ENCODE measurements at regions not wholly inside any gene's neighbourhood (a gene's known extent, or its start where the extent isn't known, plus 50 kb on each side); places are given as distances from the start of the nearest gene placed in this dataset.

DNA sequence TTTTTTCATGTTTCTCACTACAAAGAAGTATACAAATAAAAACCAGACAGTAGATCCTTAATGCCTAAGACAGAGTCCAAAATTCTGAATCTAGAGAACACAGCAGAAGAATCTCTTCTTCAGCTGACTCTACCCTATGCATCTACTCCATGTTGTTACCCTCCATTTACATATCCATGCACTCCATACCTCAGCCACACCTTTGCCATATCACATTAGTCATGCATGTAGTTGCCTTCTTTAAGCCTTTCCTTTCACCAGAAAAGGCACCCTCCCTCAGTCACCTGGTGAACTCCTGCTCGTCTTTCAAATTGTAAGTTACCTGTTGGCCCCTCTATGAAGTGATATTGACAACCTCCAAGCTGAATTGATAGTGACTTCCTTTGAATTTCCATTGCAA lies 271.2 kb upstream of the FAR2 start:
- TF ChIP-seq, protein P1, sequence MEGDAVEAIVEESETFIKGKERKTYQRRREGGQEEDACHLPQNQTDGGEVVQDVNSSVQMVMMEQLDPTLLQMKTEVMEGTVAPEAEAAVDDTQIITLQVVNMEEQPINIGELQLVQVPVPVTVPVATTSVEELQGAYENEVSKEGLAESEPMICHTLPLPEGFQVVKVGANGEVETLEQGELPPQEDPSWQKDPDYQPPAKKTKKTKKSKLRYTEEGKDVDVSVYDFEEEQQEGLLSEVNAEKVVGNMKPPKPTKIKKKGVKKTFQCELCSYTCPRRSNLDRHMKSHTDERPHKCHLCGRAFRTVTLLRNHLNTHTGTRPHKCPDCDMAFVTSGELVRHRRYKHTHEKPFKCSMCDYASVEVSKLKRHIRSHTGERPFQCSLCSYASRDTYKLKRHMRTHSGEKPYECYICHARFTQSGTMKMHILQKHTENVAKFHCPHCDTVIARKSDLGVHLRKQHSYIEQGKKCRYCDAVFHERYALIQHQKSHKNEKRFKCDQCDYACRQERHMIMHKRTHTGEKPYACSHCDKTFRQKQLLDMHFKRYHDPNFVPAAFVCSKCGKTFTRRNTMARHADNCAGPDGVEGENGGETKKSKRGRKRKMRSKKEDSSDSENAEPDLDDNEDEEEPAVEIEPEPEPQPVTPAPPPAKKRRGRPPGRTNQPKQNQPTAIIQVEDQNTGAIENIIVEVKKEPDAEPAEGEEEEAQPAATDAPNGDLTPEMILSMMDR (IDR thresholded peaks at IDR 0.05; ENCODE audit: insufficient read depth, low read length): no peak
- no peak overlapping the region for H3K4me3 ChIP-seq (ENCODE audit: low read depth, low read length)

DNA sequence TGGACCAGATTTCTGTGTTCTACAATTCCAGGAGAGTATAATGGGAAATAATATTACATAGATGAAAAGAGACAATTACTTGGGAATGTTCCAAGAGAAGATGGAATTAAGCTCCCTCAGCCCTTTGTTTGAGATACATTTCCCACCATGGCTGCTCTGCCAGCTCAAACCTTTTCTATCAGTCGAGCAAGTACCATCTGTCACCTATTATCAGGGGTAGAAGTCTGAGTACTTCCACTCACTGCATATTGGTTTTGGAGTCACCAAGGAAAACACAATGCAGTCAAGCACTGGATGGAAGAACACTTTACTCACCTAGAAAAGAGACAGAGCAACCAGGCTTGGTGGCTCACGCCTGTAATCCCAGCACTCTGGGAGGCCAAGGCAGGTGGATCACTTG lies 270.4 kb upstream of the FAR2 start:
- no peak for DNase-seq (ENCODE audit: low read depth)
- H3K4me3 ChIP-seq (ENCODE audit: low read depth, low read length): no peak overlapping the region
- TF ChIP-seq, protein P1 (IDR thresholded peaks at IDR 0.05; ENCODE audit: insufficient read depth, low read length): no peak

More for the DNA sequence above, 271.2 kb upstream of the FAR2 start:
- no peak for DNase-seq (ENCODE audit: low read depth)

DNA sequence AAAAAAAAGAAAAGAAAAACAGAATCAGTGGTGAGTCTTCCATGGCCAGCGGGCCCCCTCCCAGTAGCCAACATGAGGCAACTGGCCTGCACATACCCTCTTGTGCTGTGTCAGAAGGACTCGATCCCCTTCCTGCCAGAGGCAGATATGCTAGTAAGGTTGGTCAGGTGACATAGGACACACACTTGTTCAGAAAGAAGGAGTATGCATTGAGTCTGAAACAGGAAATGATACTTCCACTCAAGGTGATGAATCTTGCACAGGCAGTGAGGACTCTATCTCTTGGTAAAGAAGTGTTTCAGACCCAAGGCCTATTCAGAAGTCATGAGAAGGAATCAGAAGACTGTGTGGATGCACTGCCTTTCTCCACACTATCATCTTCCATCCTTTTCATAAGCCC lies 269.7 kb upstream of the FAR2 start:
- TF ChIP-seq, protein P1 (IDR thresholded peaks at IDR 0.05; ENCODE audit: insufficient read depth, low read length): no peak
- DNase-seq (ENCODE audit: low read depth): no peak
- no peak overlapping the region for H3K4me3 ChIP-seq (ENCODE audit: low read depth, low read length)

DNA sequence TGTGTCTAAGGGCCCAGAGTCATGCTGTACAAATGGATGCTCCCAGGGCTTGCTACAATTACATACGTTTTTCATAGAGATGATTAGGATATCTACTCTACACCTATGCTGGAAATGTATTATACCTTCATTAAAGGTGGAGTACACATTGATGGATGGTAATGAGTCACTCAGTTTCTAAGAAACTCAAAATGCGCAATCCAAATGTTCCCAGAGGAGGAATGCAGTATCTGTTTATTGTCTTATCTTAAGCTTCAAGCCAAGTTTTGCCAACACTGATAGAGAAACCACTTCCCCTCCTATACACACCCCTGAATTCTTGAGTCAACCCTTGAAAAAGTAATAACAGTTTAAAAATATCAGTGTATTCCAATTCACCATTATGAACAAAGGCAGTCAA lies 266.6 kb upstream of the FAR2 start:
- no peak overlapping the region for H3K4me3 ChIP-seq (ENCODE audit: low read depth, low read length)
- DNase-seq (ENCODE audit: low read depth): peak; percentile 78
- TF ChIP-seq, protein P1 (IDR thresholded peaks at IDR 0.05; ENCODE audit: insufficient read depth, low read length): no peak

DNA sequence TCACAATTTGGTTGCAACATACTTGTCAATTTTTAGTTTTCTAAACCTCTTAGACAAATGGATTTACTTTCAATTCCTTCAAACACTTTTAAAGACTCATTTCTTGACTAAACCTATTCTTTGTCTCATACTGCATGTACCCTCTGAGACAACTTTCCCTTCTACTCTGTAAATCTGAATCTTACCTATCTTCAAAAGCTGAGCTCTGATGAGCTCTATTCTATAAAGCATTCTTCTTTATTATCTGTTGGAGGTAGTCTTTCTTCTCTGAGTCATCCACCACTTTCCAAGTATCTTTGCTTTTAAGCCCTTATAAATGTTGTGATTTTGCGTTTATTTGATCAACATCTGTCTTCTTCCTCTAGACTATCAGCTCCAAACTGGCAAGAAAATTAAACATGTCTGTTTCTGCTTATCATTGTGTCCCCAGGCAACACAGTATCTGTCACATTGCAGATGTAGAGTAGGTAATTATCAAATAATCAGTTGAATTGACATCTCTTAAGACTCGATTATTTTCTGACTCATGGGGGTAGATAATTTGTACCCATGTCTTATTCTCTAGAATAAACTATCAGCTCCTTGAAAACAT lies 265.6 kb upstream of the FAR2 start:
- no peak for DNase-seq (ENCODE audit: low read depth)
- TF ChIP-seq, protein P1 (IDR thresholded peaks at IDR 0.05; ENCODE audit: insufficient read depth, low read length): no peak
- H3K4me3 ChIP-seq (ENCODE audit: low read depth, low read length): no peak overlapping the region

DNA sequence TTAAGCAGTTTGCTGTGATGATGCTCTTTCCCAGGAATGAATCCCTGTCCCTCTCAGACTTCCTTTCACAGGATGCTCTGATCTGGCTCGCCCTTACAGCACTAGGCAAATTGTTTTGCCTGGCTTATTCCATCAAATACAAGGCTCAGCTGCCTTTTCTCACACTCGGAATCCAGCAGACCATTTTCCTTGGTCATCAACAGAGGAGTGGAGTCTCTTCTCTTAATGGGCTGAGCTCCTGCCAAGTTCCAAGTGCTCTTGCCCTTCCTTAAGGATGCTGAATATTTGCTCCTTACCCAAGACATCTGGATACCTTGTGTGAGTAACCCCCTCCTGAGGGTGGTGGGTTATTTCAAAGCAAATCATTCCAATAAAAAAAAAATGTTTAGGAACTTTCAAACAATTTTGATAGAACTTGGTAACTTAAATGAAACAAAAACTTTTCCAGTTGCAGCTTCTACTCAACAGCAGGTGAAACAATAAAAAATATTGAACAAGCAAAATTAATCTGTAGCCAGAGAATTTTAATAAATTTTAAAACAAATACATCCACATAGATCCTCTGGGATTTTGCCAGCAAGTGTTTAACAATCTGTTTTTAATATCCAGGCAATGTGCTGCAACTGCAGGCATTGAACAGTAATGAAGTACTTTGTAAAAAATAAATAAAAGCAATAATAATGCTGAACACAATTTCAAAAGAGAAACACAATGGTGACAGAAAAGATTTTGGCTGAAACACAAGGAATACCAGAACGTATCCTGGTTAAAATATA lies 264.0 kb upstream of the FAR2 start:
- peak; percentile 17 for DNase-seq (ENCODE audit: low read depth)
- TF ChIP-seq, protein P1 (IDR thresholded peaks at IDR 0.05; ENCODE audit: insufficient read depth, low read length): no peak
- H3K4me3 ChIP-seq (ENCODE audit: low read depth, low read length): no peak overlapping the region
